WERI-Rb-1 (cell line): ENCODE measurements at regions not wholly inside any gene's neighbourhood (a gene's known extent, or its start where the extent isn't known, plus 50 kb on each side); places are given as distances from the start of the nearest gene placed in this dataset.

Experiments used
- DNase-seq: peaks from one replicate; pipeline ENCODE4 v3.0.0-alpha.2; 2020
- H3K27ac ChIP-seq: fragments of 250-450 bp; sonication (Bioruptor Pico); 2 replicates; pipeline ENCODE4 v1.5.1; 2020; ENCODE audit warnings: mild to moderate bottlenecking, moderate library complexity
- H3K27me3 ChIP-seq: fragments of 250-450 bp; sonication (Bioruptor Pico); 2 replicates; pipeline ENCODE4 v1.5.1; 2021; ENCODE audit warnings: mild to moderate bottlenecking, low read depth, moderate library complexity; ENCODE audit not compliant: insufficient read depth, severe bottlenecking
- H3K36me3 ChIP-seq: fragments of 250-450 bp; sonication (Bioruptor Pico); 2 replicates; pipeline ENCODE4 v1.5.1; 2020; ENCODE audit warnings: mild to moderate bottlenecking, moderate library complexity
- H3K4me3 ChIP-seq: 2 replicates; pipeline ENCODE4 v1.5.1; 2011; ENCODE audit warnings: low read depth, mild to moderate bottlenecking, control low read depth, low read length
- H3K9me3 ChIP-seq: fragments of 250-450 bp; sonication (Bioruptor Pico); 2 replicates; pipeline ENCODE4 v1.5.1; 2021; ENCODE audit warnings: mild to moderate bottlenecking, moderate library complexity; ENCODE audit not compliant: severe bottlenecking
- TF ChIP-seq, protein P1 (sequence below): IDR thresholded peaks from 2 replicates; pipeline ENCODE4 v1.5.1; 2011; ENCODE audit warnings: low read depth, mild to moderate bottlenecking, control low read depth, inconsistent platforms, low read length

DNA sequence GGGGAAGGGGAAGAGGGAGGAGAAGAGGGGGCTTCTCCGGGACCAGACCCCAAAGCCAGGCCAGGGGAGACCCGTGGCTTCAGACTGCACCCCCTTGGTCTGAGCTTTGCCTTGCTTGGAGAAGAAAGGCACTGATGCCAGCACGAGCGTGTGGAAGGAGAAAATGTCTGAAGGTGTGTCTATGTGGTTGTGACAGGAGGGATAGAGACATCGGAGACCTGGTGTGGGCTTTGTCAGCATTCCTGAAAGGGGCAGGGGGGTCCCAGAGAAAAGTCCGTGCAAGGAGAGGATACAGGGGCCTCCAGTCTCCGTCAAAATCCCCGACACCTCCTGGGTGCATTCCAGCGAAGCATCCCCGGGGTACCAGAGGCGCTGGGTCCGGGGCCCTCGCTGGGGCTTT lies 139.0 kb upstream of the LHX5 start:
- Histone ChIP-seq H3K27ac (no peak overlapping the region), H3K4me3 (no peak overlapping the region), H3K36me3 (no peaks in the 10 kb centered on the region), H3K9me3 (no peaks in the 10 kb centered on the region), H3K27me3 (no peaks in the 10 kb centered on the region)
- TF ChIP-seq, protein P1, sequence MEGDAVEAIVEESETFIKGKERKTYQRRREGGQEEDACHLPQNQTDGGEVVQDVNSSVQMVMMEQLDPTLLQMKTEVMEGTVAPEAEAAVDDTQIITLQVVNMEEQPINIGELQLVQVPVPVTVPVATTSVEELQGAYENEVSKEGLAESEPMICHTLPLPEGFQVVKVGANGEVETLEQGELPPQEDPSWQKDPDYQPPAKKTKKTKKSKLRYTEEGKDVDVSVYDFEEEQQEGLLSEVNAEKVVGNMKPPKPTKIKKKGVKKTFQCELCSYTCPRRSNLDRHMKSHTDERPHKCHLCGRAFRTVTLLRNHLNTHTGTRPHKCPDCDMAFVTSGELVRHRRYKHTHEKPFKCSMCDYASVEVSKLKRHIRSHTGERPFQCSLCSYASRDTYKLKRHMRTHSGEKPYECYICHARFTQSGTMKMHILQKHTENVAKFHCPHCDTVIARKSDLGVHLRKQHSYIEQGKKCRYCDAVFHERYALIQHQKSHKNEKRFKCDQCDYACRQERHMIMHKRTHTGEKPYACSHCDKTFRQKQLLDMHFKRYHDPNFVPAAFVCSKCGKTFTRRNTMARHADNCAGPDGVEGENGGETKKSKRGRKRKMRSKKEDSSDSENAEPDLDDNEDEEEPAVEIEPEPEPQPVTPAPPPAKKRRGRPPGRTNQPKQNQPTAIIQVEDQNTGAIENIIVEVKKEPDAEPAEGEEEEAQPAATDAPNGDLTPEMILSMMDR: no peak
- no peak for DNase-seq

DNA sequence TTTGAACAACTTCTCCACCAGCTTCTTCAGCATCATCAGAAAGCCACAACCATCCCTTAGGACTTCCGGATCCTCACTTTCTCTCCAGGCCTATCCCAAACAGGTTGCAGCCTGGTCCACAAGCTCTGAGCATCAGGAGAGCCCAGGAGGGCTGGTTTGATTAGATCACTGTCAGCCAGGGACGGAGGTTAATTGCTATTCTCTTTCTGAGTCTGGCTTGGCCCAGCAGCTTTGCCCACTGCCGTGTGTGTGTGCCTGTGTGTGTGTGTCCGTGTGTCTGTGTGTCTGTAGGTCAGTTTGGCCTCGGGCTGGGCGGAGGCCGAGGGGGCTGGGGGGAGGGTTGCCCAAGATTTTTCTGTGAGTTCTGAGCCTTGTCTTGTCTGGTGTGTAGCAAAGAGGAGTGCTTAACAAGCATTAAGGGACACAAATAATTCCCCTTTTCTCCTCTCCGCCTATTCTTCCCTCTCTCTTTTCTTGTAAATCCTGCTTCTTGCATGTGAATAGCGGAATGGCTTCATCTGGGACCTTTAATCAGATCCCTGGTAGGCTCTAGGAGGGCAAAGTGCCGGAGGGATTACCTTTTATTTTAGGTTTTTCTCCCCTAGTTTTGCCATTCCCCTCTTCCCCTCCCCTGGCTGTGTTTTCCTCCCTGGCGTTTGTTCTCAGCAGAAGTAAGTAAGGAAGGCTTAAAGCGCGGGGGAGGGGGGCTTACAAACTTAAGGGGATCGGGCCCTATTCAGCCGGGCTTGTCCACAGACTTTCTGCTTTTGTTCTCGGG lies 138.2 kb upstream of the LHX5 start:
- Histone ChIP-seq H3K4me3 (peak overlapping the region; percentile 24), H3K9me3 (no peaks in the 10 kb centered on the region), H3K27ac (no peak overlapping the region), H3K27me3 (no peaks in the 10 kb centered on the region), H3K36me3 (no peaks in the 10 kb centered on the region)
- TF ChIP-seq, protein P1: no peak
- DNase-seq: peak; percentile 70

DNA sequence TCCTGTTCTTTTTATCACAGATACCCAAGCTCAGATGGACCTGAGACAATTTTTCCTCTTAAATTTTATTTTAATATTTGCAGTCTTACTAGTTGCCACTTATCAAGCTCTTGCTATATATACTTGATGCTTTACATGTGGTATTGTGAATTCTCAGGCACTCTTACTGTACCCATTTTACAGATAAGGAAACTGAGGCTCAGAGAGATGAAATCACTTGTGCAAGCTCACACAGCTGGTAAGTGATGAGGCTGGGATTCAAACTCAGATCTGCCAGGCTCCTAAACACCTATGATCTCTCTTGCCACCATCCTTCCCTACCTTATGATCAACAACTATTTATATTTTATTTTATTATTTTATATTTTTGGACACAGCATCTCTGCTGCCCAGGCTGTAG lies 133.0 kb upstream of the LHX5 start:
- Histone ChIP-seq H3K36me3 (no peaks in the 10 kb centered on the region), H3K4me3 (no peak overlapping the region), H3K27ac (no peak overlapping the region), H3K27me3 (no peaks in the 10 kb centered on the region), H3K9me3 (no peaks in the 10 kb centered on the region)
- DNase-seq: no peak
- TF ChIP-seq, protein P1: no peak

DNA sequence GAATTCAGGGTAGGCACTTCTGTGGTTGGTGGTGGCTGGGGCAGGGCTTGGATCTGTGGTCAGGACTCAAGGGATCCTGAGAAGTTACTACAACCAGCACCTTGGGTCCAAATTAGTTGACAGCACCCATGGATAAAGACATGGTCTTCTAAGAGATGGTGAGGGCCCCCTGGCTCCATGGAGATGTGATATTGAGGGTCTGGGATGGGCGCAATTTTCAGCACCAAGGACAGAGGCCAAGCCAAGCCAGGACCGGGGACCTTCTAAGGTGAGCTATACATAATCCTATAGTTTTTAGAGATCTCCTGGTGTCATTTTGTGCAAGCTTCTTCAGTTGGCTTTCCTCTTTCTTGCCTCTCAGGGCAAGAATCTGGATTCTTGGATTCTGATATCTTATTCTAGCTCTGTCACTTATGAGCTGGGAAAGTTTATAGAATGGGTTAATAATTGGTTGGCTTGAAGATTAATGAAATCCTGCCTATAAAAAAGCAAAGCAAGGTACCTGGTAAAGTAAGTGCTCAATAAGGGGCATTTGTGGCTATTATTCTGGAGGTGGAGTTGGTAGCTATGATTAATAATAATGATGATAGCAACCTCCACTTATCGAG lies 130.1 kb upstream of the LHX5 start:
- Histone ChIP-seq H3K27ac (no peak overlapping the region), H3K27me3 (no peaks in the 10 kb centered on the region), H3K4me3 (no peak overlapping the region), H3K36me3 (no peaks in the 10 kb centered on the region), H3K9me3 (no peaks in the 10 kb centered on the region)
- DNase-seq: no peak
- TF ChIP-seq, protein P1: no peak

DNA sequence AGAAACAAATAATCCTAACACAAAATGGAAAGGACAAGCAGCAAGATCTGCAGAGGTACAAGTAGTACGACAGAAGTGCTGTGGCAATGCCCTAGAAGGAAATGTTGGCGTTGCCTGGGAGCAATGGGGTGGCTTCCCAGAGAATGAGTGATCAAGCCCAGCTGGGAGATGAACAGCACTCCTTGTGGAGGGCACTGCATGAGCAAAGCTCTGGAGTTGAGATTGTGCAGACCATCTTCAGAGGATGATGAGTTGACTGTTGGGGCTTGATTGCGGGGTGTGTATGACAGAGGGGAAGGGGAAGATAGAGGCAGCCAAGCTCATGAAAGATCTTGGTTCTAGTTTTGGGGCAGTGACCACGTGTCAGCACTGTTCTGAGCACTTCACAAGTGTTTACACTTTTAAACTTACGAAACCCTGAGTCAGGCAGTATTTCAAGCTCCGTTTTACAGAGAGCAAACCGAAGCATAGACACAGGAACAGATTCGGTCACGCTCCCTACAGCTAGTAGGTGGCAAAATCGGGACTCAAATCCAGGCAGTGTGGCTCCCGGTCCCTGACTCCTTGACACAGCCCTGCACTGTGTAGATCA lies 127.2 kb upstream of the LHX5 start:
- Histone ChIP-seq H3K27me3 (no peaks in the 10 kb centered on the region), H3K36me3 (no peaks in the 10 kb centered on the region), H3K4me3 (no peak overlapping the region), H3K27ac (no peak overlapping the region), H3K9me3 (peaks cover 7% of the 10 kb centered on the region)
- TF ChIP-seq, protein P1: no peak
- DNase-seq: no peak
